DND-41 (cell line): ENCODE measurements at regions not wholly inside any gene's neighbourhood (a gene's known extent, or its start where the extent isn't known, plus 50 kb on each side); places are given as distances from the start of the nearest gene placed in this dataset.

Experiments used
- ATAC-seq: fragments of 200-7000 bp; cut with Tn5 transposase; 3 replicates; pipeline ENCODE4 v1.9.1; 2021; ENCODE audit warnings: low read depth; ENCODE audit not compliant: insufficient read depth
- DNase-seq: peaks from one replicate; pipeline ENCODE4 v3.0.0-alpha.2; 2020
- H2AFZ ChIP-seq: 2 replicates; pipeline ENCODE4 v1.6.0; 2012; ENCODE audit warnings: low read depth, low read length
- H3K27ac ChIP-seq: 2 replicates; pipeline ENCODE4 v1.5.1; 2012; ENCODE audit warnings: low read length, inconsistent platforms
- H3K27me3 ChIP-seq: fragments of 200-600 bp; sonication (generic); 2 replicates; pipeline ENCODE4 v1.6.0; 2012; ENCODE audit warnings: low read length, mild to moderate bottlenecking, inconsistent platforms; ENCODE audit not compliant: insufficient read depth, poor library complexity
- H3K36me3 ChIP-seq: 2 replicates; pipeline ENCODE4 v1.5.1; 2012; ENCODE audit warnings: low read length, inconsistent platforms; ENCODE audit not compliant: insufficient read depth
- H3K4me1 ChIP-seq: 2 replicates; pipeline ENCODE4 v1.5.1; 2012; ENCODE audit warnings: mild to moderate bottlenecking, low read length; ENCODE audit not compliant: insufficient read depth
- H3K4me2 ChIP-seq: 2 replicates; pipeline ENCODE4 v1.6.0; 2012; ENCODE audit warnings: mild to moderate bottlenecking, moderate library complexity, low read length, inconsistent platforms; ENCODE audit not compliant: insufficient read depth
- H3K4me3 ChIP-seq, 2 experiments: fragments of 200-600 bp in 1 of 2; shearing (Covaris generic) in 1 of 2; 2 replicates each; pipeline ENCODE4 v1.5.1; 2012 to 2016; ENCODE audit warnings: inconsistent platforms in 2 of 2, low read length in 2 of 2, mild to moderate bottlenecking in 2 of 2, low read depth in 1 of 2, moderate library complexity in 1 of 2
- H3K79me2 ChIP-seq: 2 replicates; pipeline ENCODE4 v1.6.0; 2012; ENCODE audit warnings: low read length, inconsistent platforms; ENCODE audit not compliant: insufficient read depth
- H3K9ac ChIP-seq: 2 replicates; pipeline ENCODE4 v1.6.0; 2012; ENCODE audit warnings: low read depth, mild to moderate bottlenecking, inconsistent platforms, low read length, moderate library complexity
- H3K9me3 ChIP-seq: 2 replicates; pipeline ENCODE4 v1.5.1; 2012; ENCODE audit warnings: low read length, moderate library complexity, mild to moderate bottlenecking, inconsistent platforms; ENCODE audit not compliant: insufficient read depth, severe bottlenecking
- H4K20me1 ChIP-seq: 2 replicates; pipeline ENCODE4 v1.6.0; 2012; ENCODE audit warnings: low read length; ENCODE audit not compliant: insufficient read depth
- EZH2 ChIP-seq: IDR thresholded peaks from 3 replicates; pipeline ENCODE4 v1.6.1; 2012; ENCODE audit warnings: borderline replicate concordance, low read depth, mild to moderate bottlenecking, moderate library complexity, low read length, inconsistent platforms; ENCODE audit not compliant: severe bottlenecking
- TF ChIP-seq, protein P1 (sequence below): IDR thresholded peaks from 2 replicates; pipeline ENCODE4 v1.5.1; 2012; ENCODE audit warnings: borderline replicate concordance, low read length, moderate library complexity, mild to moderate bottlenecking; ENCODE audit not compliant: poor library complexity, severe bottlenecking; ENCODE audit errors: extremely low read depth

DNA sequence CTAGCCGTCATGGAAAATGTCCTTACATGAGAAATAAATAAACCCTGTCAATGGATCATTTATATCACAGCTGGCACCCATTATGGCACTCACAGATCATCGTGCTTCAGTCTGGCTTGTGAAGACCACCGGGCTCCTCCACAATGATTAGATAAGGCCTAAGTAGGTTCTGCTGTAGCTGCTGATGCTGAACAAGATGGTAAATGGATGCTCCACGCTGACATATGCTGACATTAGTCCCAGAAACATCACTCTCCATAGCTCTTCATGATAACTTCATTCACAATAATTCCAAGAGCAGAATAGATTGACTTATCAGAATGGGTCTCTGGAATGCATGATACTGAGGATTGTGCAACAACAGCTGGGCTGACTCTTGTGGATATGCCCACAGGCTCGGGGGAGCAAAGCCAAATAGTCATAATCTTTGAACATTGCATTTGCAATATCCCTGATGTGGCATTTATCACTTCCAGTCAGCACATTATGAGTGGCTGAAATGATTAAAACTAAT lies 63.8 kb upstream of the RXFP2 start:
- no peak overlapping the region for H3K4me2 ChIP-seq
- no peaks in the 10 kb centered on the region for H3K27me3 ChIP-seq
- DNase-seq = no peak
- H3K4me3 ChIP-seq = no peak overlapping the region
- H3K36me3 ChIP-seq = no peaks in the 10 kb centered on the region
- TF ChIP-seq, protein P1, sequence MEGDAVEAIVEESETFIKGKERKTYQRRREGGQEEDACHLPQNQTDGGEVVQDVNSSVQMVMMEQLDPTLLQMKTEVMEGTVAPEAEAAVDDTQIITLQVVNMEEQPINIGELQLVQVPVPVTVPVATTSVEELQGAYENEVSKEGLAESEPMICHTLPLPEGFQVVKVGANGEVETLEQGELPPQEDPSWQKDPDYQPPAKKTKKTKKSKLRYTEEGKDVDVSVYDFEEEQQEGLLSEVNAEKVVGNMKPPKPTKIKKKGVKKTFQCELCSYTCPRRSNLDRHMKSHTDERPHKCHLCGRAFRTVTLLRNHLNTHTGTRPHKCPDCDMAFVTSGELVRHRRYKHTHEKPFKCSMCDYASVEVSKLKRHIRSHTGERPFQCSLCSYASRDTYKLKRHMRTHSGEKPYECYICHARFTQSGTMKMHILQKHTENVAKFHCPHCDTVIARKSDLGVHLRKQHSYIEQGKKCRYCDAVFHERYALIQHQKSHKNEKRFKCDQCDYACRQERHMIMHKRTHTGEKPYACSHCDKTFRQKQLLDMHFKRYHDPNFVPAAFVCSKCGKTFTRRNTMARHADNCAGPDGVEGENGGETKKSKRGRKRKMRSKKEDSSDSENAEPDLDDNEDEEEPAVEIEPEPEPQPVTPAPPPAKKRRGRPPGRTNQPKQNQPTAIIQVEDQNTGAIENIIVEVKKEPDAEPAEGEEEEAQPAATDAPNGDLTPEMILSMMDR = no peak
- no peak for TF ChIP-seq EZH2
- H3K4me1 ChIP-seq = no peaks in the 10 kb centered on the region
- no peaks in the 10 kb centered on the region for H4K20me1 ChIP-seq
- no peaks in the 10 kb centered on the region for H3K79me2 ChIP-seq
- ATAC-seq = no peak
- H3K9me3 ChIP-seq = no peaks in the 10 kb centered on the region
- H2AFZ ChIP-seq = no peak overlapping the region
- no peak overlapping the region for H3K9ac ChIP-seq
- H3K27ac ChIP-seq = no peak overlapping the region

DNA sequence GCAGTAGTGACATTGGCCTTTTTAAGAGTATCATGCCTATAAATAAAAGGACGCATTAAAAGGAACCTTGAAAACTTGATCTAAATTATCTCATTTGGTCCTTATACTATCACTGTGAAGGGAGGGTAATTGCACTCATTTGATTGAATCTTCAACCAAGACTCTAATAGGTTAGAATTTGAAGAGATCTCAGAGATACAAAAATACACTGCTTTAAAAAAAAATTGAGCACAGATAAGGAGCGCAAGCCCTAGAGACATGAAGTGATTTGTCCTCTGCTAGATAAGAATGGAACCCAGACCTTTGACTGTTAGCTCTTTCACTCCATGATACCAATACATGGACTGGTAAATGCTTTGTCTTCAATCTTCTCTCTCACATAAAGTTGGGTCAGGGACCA lies 58.2 kb upstream of the RXFP2 start:
- TF ChIP-seq, protein P1 = no peak
- TF ChIP-seq EZH2 = no peak
- ATAC-seq (no peak), DNase-seq (no peak)
- H3K27me3 ChIP-seq = no peaks in the 10 kb centered on the region
- no peak overlapping the region for H3K9ac ChIP-seq
- H3K79me2 ChIP-seq = no peaks in the 10 kb centered on the region
- no peaks in the 10 kb centered on the region for H3K9me3 ChIP-seq
- H4K20me1 ChIP-seq = no peaks in the 10 kb centered on the region
- no peaks in the 10 kb centered on the region for H3K4me1 ChIP-seq
- no peak overlapping the region for H2AFZ ChIP-seq
- H3K27ac ChIP-seq = no peak overlapping the region
- no peak overlapping the region for H3K4me2 ChIP-seq
- H3K4me3 ChIP-seq = no peak overlapping the region
- H3K36me3 ChIP-seq = no peaks in the 10 kb centered on the region

DNA sequence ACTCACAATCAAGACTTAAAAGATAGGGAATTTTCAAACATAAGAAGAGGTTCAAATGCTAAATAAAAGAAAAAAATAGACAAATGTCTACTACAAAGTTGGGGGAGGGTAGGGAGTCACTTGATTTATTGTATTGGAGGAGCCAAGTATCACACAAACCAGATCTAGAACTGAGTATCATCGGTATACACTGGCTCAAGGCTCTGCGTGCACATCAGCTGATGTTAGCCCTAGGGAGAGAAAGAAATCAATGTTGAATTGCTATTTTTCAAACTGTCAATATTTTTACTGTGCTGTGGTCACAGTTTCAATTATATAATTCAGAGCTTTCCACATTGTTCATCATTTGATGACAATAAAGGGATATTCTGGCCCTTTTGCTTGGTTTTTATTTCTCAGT lies 54.9 kb upstream of the RXFP2 start:
- no peak overlapping the region for H3K4me2 ChIP-seq
- H3K27me3 ChIP-seq = no peaks in the 10 kb centered on the region
- no peak overlapping the region for H2AFZ ChIP-seq
- H3K9ac ChIP-seq = no peak overlapping the region
- DNase-seq (no peak), ATAC-seq (no peak)
- no peaks in the 10 kb centered on the region for H3K4me1 ChIP-seq
- H3K36me3 ChIP-seq = no peaks in the 10 kb centered on the region
- no peaks in the 10 kb centered on the region for H4K20me1 ChIP-seq
- H3K4me3 ChIP-seq = no peak overlapping the region
- TF ChIP-seq, protein P1 = no peak
- TF ChIP-seq EZH2 = no peak
- H3K79me2 ChIP-seq = no peaks in the 10 kb centered on the region
- no peaks in the 10 kb centered on the region for H3K9me3 ChIP-seq
- no peak overlapping the region for H3K27ac ChIP-seq
